HEK293 (cell line): ENCODE measurements at regions not wholly inside any gene's neighbourhood (a gene's known extent, or its start where the extent isn't known, plus 50 kb on each side); places are given as distances from the start of the nearest gene placed in this dataset.

Source experiments
- CTCF ChIA-PET: fragments of 350-600 bp; formaldehyde crosslinking; extraction: SDS; loops from one replicate; lab custom pipeline; 2021; ENCODE audit warnings: antibody characterized with exemption; lab: Yijun Ruan, JAX
- POLR2A ChIA-PET: fragments of 300-600 bp; formaldehyde crosslinking; extraction: SDS; loops from one replicate; lab custom pipeline; 2020; ENCODE audit warnings: antibody characterized with exemption, inconsistent platforms; lab: Yijun Ruan, JAX
- H3K27ac ChIP-seq: fragments of 200-500 bp; sonication (Bioruptor generic); 2 replicates; pipeline ENCODE4 v1.5.1; 2014; ENCODE audit warnings: low read depth, low read length, control low read depth, inconsistent platforms; ENCODE audit errors: extremely low read depth
- H3K36me3 ChIP-seq, 2 experiments: fragments of 200-500 bp in 1 of 2; sonication (Bioruptor generic) in 1 of 2; 1 replicate in 1 of 2; 2 replicates in 1 of 2; pipeline ENCODE4 v1.5.1; 2014 to 2017; ENCODE audit warnings: inconsistent platforms in 2 of 2, low read length in 2 of 2; ENCODE audit not compliant: control insufficient read depth in 2 of 2, insufficient read depth in 1 of 2
- H3K4me1 ChIP-seq: fragments of 200-500 bp; sonication (Bioruptor generic); 2 replicates; pipeline ENCODE4 v1.5.1; 2014; ENCODE audit warnings: mild to moderate bottlenecking, low read length, inconsistent platforms; ENCODE audit not compliant: control insufficient read depth, insufficient read depth
- H3K4me3 ChIP-seq: 2 replicates; pipeline ENCODE4 v1.5.1; 2011; ENCODE audit warnings: low read depth, mild to moderate bottlenecking, control low read depth, low read length, moderate library complexity
- H3K9me3 ChIP-seq: fragments of 200-500 bp; sonication (Bioruptor generic); 2 replicates; pipeline ENCODE4 v1.5.1; 2014; ENCODE audit warnings: low read depth, low read length, inconsistent platforms; ENCODE audit not compliant: control insufficient read depth, insufficient read depth
- AEBP2 ChIP-seq: fragments of 450-650 bp; formaldehyde crosslinking; IDR thresholded peaks from 2 replicates; pipeline ENCODE4 v1.5.1; 2016; ENCODE audit warnings: missing biosample characterization, missing genetic modification characterization, borderline replicate concordance
- KLF10 ChIP-seq: fragments of 450-650 bp; IDR thresholded peaks from 2 replicates; pipeline ENCODE4 v1.5.1; 2018; ENCODE audit warnings: missing biosample characterization, mild to moderate bottlenecking, missing genetic modification characterization
- KLF7 ChIP-seq: fragments of 450-650 bp; formaldehyde crosslinking; IDR thresholded peaks from 2 replicates; pipeline ENCODE4 v1.5.1; 2016; ENCODE audit warnings: missing biosample characterization, missing genetic modification characterization, borderline replicate concordance
- REST ChIP-seq: fragments of 450-650 bp; formaldehyde crosslinking; IDR thresholded peaks from 2 replicates; pipeline ENCODE4 v1.5.1; 2016; ENCODE audit warnings: missing biosample characterization, missing genetic modification characterization
- SCRT1 ChIP-seq: fragments of 450-650 bp; formaldehyde crosslinking; IDR thresholded peaks from 2 replicates; pipeline ENCODE4 v1.5.1; 2016; ENCODE audit warnings: missing biosample characterization, missing genetic modification characterization, borderline replicate concordance
- TCF7L2 ChIP-seq: IDR thresholded peaks from 2 replicates; pipeline ENCODE4 v1.6.1; 2011; ENCODE audit warnings: low read depth, mild to moderate bottlenecking, inconsistent platforms, low read length, moderate library complexity, borderline replicate concordance
- TRIM28 ChIP-seq: IDR thresholded peaks from 2 replicates; pipeline ENCODE4 v1.6.1; 2011; ENCODE audit warnings: low read length, control low read depth, borderline replicate concordance
- TSHZ1 ChIP-seq: fragments of 450-650 bp; formaldehyde crosslinking; IDR thresholded peaks from 2 replicates; pipeline ENCODE4 v1.5.1; 2016; ENCODE audit warnings: missing biosample characterization, missing genetic modification characterization, borderline replicate concordance
- ZBTB1 ChIP-seq: fragments of 450-650 bp; formaldehyde crosslinking; IDR thresholded peaks from 2 replicates; pipeline ENCODE4 v1.5.1; 2016; ENCODE audit warnings: missing biosample characterization, missing genetic modification characterization
- ZBTB6 ChIP-seq: fragments of 450-650 bp; formaldehyde crosslinking; IDR thresholded peaks from 2 replicates; pipeline ENCODE4 v1.5.1; 2017; ENCODE audit warnings: missing biosample characterization, missing genetic modification characterization
- ZBTB7A ChIP-seq: fragments of 450-650 bp; formaldehyde crosslinking; IDR thresholded peaks from 2 replicates; pipeline ENCODE4 v1.5.1; 2016; ENCODE audit warnings: low read depth, missing biosample characterization, missing genetic modification characterization
- ZIC2 ChIP-seq: fragments of 450-650 bp; formaldehyde crosslinking; IDR thresholded peaks from 2 replicates; pipeline ENCODE4 v1.5.1; 2016; ENCODE audit warnings: missing biosample characterization, missing genetic modification characterization
- ZNF175 ChIP-seq: fragments of 450-650 bp; formaldehyde crosslinking; IDR thresholded peaks from 2 replicates; pipeline ENCODE4 v1.5.1; 2016; ENCODE audit warnings: missing biosample characterization, missing genetic modification characterization
- ZNF266 ChIP-seq: fragments of 450-650 bp; formaldehyde crosslinking; IDR thresholded peaks from 2 replicates; pipeline ENCODE4 v1.5.1; 2016; ENCODE audit warnings: missing biosample characterization, missing genetic modification characterization, low read depth
- ZNF350 ChIP-seq: fragments of 450-650 bp; formaldehyde crosslinking; IDR thresholded peaks from 2 replicates; pipeline ENCODE4 v1.5.0; 2017; ENCODE audit warnings: missing biosample characterization, mild to moderate bottlenecking, missing genetic modification characterization
- ZNF37A ChIP-seq: fragments of 450-650 bp; IDR thresholded peaks from 2 replicates; pipeline ENCODE4 v1.5.1; 2018; ENCODE audit warnings: missing biosample characterization, missing genetic modification characterization
- ZNF391 ChIP-seq: fragments of 450-650 bp; formaldehyde crosslinking; IDR thresholded peaks from 2 replicates; pipeline ENCODE4 v1.5.1; 2016; ENCODE audit warnings: low read depth, missing biosample characterization, missing genetic modification characterization, borderline replicate concordance
- ZNF423 ChIP-seq: fragments of 450-650 bp; formaldehyde crosslinking; IDR thresholded peaks from 2 replicates; pipeline ENCODE4 v1.5.1; 2016; ENCODE audit warnings: missing biosample characterization, missing genetic modification characterization
- ZNF426 ChIP-seq: fragments of 450-650 bp; formaldehyde crosslinking; IDR thresholded peaks from 2 replicates; pipeline ENCODE4 v1.5.1; 2017; ENCODE audit warnings: missing biosample characterization, missing genetic modification characterization, mild to moderate bottlenecking, inconsistent platforms, moderate library complexity
- ZNF433 ChIP-seq: fragments of 450-650 bp; formaldehyde crosslinking; IDR thresholded peaks from 2 replicates; pipeline ENCODE4 v1.5.1; 2016; ENCODE audit warnings: missing biosample characterization, missing genetic modification characterization, low read depth
- ZNF529 ChIP-seq: fragments of 450-650 bp; formaldehyde crosslinking; IDR thresholded peaks from 2 replicates; pipeline ENCODE4 v1.5.1; 2017; ENCODE audit warnings: missing genetic modification characterization, missing biosample characterization; ENCODE audit not compliant: insufficient replicate concordance
- ZNF530 ChIP-seq: fragments of 450-650 bp; formaldehyde crosslinking; IDR thresholded peaks from 2 replicates; pipeline ENCODE4 v1.5.1; 2016; ENCODE audit warnings: low read depth, missing biosample characterization, missing genetic modification characterization
- ZNF596 ChIP-seq: fragments of 450-650 bp; IDR thresholded peaks from 2 replicates; pipeline ENCODE4 v1.5.0; 2018; ENCODE audit warnings: missing biosample characterization, mild to moderate bottlenecking, missing genetic modification characterization, moderate library complexity
- ZNF654 ChIP-seq: fragments of 450-650 bp; formaldehyde crosslinking; IDR thresholded peaks from 2 replicates; pipeline ENCODE4 v1.5.1; 2016; ENCODE audit warnings: low read depth, missing biosample characterization, missing genetic modification characterization
- ZNF747 ChIP-seq: fragments of 450-650 bp; formaldehyde crosslinking; IDR thresholded peaks from 2 replicates; pipeline ENCODE4 v1.5.1; 2016; ENCODE audit warnings: missing biosample characterization, missing genetic modification characterization
- ZNF776 ChIP-seq: fragments of 450-650 bp; formaldehyde crosslinking; IDR thresholded peaks from 2 replicates; pipeline ENCODE4 v1.5.0; 2017; ENCODE audit warnings: missing biosample characterization, missing genetic modification characterization, borderline replicate concordance
- ZNF830 ChIP-seq: fragments of 450-650 bp; IDR thresholded peaks from 2 replicates; pipeline ENCODE4 v1.5.0; 2018; ENCODE audit warnings: missing biosample characterization, missing genetic modification characterization, low read depth, mild to moderate bottlenecking, moderate library complexity
- ZNF837 ChIP-seq: fragments of 450-650 bp; formaldehyde crosslinking; IDR thresholded peaks from 2 replicates; pipeline ENCODE4 v1.5.1; 2016; ENCODE audit warnings: missing biosample characterization, missing genetic modification characterization
- ZSCAN30 ChIP-seq: fragments of 450-650 bp; IDR thresholded peaks from 2 replicates; pipeline ENCODE4 v1.5.1; 2018; ENCODE audit warnings: missing biosample characterization, mild to moderate bottlenecking, missing genetic modification characterization, moderate library complexity

GRCh38 chr13:87384099-87384498 lies 287.1 kb upstream of the SLITRK5 start (continued):
- TF ChIP-seq ZNF837 (no peak), ZBTB7A (tag by site-specific recombination) (no peak), ZNF433 (peak; percentile 19; the same call in 1 of the 2 replicates), ZNF175 (tag by site-specific recombination) (no peak), ZNF426 (tag by site-specific recombination) (peak; percentile 78), ZBTB1 (tag by site-specific recombination) (no peak), ZNF830 (tag by site-specific recombination) (no peak), SCRT1 (tag by site-specific recombination) (no peak), REST (tag by site-specific recombination) (peak; percentile 45; the same call in 1 of the 2 replicates), ZNF654 (0 out of 2 replicates have a peak, but pooled peaks have one; percentile 16), ZIC2 (tag by site-specific recombination) (no peak), ZNF350 (no peak), ZNF423 (tag by site-specific recombination) (no peak), ZNF596 (tag by site-specific recombination) (no peak), ZNF266 (tag by site-specific recombination) (no peak), ZNF529 (tag by site-specific recombination) (no peak), KLF7 (tag by site-specific recombination) (no peak)

- POLR2A ChIA-PET: no interaction called here
- CTCF ChIA-PET: no interaction called here
- TF ChIP-seq TCF7L2: no peak
- no peak for TF ChIP-seq ZNF776
- TF ChIP-seq TSHZ1 (tag by site-specific recombination): no peak
- no peak for TF ChIP-seq AEBP2 (tag by site-specific recombination)
- no peak for TF ChIP-seq ZNF530
- no peak for TF ChIP-seq ZNF747 (tag by site-specific recombination)
- no peak for TF ChIP-seq KLF10
- TF ChIP-seq ZBTB1 (tag by site-specific recombination): no peak
- no peak for TF ChIP-seq ZSCAN30 (tag by site-specific recombination)
- no peak for TF ChIP-seq ZNF391
- TF ChIP-seq ZNF37A (tag by site-specific recombination): no peak
- no peak for TF ChIP-seq TRIM28
- no peak for TF ChIP-seq ZBTB6 (tag by site-specific recombination)
Observed at GRCh38 chr13:87393358-87393757, 277.8 kb upstream of the SLITRK5 start.

More at GRCh38 chr13:87393358-87393757, 277.8 kb upstream of the SLITRK5 start:
- Histone ChIP-seq H3K4me3 (no peak overlapping the region), H3K4me1 (no peaks in the 10 kb centered on the region), H3K27ac (no peak overlapping the region), H3K36me3 (no peaks in the 10 kb centered on the region), H3K9me3 (no peaks in the 10 kb centered on the region)
